ENCODE measurements at regions not wholly inside any gene's neighbourhood (a gene's known extent, or its start where the extent isn't known, plus 50 kb on each side); places are given as distances from the start of the nearest gene placed in this dataset.

GRCh38 chr10:47095211-47095610 is 184.0 kb downstream of the PTPN20 start:
- TF ChIP-seq CTCF (IDR thresholded peaks at IDR 0.05) (no peak), POLR2A (IDR thresholded peaks at IDR 0.05) (no peak)
